Hypothalamus (tissue), 51 donors: ENCODE measurements at regions not wholly inside any gene's neighbourhood (a gene's known extent, or its start where the extent isn't known, plus 50 kb on each side); places are given as distances from the start of the nearest gene placed in this dataset.

Experiments
- DNase-seq, 51 donors: peaks; one replicate each; lab custom pipeline; 2025; lab: John Stamatoyannopoulos, UW

DNA sequence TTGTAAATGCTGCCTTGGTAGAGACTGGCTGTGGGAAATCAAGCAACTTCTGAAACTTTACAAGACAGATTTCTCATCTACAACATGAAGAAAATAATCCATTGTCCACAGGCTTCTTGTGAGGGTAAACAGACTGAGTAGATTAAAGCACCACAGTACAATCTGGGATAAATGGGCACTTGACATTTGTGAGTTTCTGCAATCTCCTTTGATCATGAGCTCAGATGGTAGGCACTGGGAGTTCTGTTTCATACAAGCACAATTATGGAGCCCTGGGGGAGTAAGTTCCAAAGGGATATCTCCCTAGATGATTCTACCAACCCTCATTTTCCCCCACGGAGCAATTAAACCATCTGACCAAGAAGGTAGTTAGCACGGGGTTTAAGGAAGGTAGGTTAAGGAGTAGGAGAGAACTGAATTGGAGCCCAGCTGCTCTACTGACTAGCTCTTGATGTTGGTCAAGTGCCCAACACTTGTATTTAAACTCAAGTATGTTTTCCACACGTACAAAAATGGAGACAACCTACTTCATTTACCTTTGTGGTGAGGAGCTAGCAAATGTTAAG is 479.5 kb upstream of the TNC start:
- DNase-seq = no peak

GRCh38 chr9:115598751-115599150 is 480.8 kb upstream of the TNC start:
- DNase-seq = no peak

DNA sequence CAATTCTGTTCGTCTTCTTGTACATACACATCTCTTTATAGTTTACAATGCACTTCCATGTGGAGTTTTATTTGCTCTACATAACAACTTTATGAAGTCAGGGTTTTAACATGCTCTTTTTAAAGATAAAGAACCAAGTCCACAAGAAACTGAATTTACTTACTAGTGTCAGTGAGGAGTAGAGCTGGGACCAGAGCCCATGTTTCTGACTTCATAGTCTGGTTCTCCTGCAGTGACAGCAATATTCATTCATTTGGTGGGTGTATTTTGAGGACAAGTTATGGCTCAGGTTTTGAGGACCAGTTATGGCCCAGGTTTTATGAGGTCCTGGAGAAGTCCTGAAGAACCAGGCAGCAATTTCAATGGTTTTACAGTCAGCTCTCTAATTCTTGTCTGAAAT is 481.9 kb upstream of the TNC start:
- DNase-seq = no peak

- no peak for DNase-seq
Measured at GRCh38 chr9:115601434-115601833, 483.5 kb upstream of the TNC start.

DNA sequence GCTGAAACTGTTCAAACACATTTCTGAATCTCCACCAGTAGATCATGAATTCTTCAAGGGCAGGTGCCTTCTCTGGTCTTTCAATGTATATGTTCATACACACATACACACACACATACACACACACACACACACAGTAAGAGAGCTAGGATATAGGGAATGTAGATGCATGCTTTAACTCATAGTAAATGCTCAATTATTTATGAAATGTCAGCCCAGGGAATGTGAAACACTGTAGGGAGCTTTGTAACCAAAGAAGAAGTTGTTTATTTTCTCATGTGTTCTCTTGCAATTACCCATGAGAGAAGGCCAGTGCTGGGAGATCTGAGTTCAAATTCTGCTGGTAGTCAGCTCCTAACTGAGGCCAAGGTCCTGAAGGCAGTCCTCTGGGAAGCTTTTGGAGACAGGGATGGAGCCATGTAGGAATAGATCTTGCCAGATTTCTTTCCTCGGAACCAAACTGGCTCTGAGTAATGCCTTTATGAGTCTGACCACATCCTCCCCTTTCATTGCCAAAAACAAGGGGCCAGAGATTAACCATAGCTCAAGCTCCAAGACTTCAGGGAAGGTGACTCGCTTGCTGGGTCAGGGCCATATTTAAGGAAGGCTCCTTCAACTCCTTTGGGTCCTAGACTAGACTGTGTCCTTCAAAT is 487.0 kb upstream of the TNC start:
- DNase-seq = no peak

- DNase-seq = no peak
Measured at GRCh38 chr9:115606838-115607237, 488.9 kb upstream of the TNC start.

- DNase-seq = no peak
Measured at GRCh38 chr9:115614326-115614999, 496.5 kb upstream of the TNC start.

DNA sequence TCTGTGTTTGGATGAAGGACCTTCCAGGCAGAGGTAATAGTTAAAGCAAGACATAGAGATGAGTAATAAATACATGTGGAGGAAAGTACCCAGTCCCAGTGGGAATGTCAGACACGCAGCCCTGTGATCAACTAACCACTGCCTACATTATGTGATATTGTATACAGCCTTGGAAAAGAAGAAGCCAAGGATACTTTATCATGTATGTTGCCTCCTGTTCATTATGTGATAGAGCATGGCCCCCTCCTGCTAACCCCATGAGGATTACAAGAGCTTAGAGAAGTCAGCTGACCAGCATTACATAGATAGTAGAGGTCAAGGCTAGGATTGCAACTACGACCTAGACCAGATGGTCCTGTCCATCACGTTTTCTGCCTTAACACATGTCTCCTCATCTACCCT is 497.0 kb upstream of the TNC start:
- DNase-seq = no peak

DNA sequence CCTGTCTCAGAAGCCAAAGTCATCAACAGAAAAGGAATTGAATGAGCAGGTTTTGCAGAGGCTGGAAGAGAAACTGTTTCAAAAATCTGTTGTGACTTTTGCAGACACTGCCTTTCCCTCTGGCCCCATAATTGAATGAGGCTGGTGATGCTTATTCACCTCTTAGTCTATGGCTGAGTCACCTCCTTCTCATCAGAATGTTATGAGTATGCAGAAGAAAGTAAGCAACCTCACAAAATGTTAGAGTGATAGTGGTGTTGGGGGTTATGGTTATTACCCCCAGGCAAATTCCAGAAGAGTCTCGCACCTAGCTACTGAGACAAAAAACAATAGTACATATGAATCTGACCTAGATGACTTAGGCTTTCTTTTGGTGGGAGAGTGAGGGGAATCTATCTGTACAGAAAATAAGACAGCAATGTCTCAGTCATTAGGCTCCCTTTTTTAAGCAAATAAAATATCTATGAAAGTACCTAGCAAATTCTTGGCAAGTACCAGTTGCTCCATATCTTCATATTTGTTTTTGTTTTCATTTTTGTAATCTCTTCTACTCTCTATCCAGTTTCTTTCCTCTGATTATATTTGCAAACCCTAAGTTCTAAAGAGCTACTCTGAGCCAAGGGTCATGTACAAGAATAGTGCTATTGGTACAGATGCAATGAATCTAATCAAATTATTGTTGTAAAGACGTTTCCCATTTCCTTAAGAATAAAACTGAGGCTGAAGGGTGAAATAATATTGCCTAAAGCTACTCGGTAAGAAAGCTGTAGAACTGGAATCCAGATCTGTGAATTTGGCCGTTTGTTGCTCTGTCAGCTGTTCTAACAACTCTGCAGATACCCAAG is 498.1 kb upstream of the TNC start:
- DNase-seq = no peak

DNA sequence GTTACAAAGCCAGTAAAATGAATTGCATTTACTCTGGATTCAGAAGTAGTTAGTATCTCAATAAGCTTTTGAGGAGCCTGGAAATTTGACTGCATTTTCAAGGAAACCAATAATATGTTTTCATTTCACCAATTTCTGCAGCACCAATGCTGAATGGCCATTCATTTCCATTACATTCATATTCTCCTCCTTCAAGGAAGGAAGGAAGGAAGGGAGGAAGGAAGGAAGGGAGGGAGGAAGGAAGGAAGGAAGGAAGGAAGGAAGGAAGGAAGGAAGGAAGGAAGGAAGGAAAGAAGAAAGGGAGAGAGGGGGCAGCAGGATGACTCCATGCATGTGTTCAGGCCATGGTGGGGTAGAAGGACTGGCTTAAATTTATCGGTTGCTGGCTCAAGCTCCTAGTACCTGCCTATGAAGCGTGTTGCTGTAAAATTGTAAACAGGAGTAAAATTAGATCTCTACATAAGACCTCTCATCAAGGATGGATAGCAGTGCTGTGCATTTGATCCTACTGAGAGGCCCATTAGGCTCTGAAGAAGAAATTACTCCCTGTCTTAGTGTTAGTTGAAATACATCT is 498.8 kb upstream of the TNC start:
- DNase-seq = no peak

DNA sequence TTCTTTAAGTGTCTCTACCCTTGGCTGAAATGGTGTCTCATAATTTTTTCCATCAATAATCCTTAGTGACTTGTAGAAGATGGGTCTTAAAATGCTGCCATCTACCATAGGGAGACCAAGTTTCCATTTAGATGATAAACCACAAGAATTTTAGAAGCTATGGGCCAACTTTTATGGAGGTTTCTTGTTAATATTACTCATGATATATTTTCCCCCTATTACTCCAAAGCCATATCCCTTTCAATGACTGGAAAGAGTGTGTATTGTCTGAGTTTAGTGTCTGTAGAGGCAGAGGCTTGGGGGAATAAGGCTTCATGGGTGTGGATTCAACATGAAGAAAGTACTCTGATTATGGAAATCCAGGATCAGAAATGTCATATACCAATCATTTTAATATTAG is 507.3 kb upstream of the TNC start:
- no peak for DNase-seq

DNA sequence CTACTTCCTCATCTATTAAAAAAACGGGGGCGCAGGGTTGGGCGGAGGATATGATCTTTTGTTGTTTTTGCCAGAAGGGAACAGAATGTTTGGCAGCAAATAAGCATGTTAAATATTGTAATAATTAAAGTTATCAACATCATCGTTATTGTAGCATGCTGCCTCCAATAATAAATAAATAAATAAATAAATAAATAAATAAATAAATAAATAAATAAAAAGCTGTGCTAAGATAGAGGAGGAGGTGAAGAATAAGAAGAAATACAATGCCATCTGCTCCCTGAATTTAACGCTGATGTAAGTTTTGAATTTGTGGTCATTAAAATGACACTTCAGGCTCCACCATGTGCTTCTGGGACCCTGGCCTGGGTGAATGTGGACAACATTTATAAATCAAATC is 508.0 kb upstream of the TNC start:
- no peak for DNase-seq

- DNase-seq = no peak
Measured at GRCh38 chr9:115627511-115627910, 509.6 kb upstream of the TNC start.

DNA sequence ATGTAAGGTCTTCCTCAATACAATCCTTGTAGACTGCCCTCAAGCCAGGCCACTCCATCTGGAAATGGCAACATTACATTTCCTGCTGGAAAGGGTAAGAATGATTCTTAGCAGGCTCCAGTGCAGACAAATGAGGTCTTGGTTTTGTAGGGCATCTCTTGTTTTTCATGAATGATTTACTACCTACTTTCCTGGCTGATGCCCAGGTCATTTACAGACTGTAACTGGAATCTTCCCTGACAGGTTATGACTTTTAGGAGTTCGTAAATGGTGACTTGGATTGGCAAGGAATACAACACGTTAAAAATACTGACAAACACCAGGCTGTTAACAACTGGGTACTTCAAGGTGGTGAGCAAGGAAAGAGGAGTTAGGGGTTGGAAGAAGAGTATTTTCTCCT is 510.5 kb upstream of the TNC start:
- no peak for DNase-seq

DNA sequence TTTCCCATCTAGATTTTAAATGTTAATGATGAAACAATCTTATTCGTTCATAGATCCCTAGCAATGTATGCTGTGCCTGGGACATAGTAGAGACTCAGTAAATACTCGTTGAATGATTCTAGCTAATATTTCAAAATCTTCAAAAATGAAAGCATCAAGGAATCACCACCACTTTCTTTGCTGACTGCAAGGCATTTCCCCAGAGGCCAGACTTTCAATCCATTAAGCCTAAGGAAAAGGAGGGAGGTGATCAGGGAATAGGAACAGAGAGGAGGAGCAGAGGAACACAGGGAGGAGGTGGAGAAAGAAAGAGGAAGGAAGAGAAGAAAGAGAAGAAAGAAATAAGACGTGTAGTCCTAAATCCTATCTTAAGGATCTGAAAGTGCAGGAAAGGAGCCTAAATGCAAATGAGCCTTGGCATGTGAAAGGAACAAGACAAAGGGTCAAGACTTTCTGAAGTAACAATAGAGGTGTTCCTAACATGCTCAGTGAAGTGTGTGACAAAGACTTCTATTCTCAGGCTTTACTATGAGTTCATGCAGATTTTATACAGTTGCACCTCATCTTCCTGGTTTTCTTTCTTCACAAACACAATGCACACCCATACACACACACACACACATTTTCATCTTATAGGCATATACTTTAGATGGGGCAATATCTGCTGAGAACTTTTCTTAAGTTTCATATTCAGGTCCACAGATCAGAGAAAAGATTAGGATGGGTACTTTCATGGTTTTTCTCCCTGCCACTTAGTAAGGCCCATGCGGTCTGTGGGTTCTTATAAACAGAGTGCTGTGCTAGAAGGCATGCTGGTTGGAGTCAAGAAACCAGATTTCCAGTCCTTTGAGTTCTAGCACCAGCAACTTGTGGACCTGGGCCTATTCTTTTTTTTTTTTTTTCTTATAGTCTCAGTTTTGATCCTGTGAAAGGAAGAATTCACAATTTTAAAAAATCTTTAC is 512.2 kb upstream of the TNC start:
- no peak for DNase-seq

- DNase-seq = no peak
Measured at GRCh38 chr9:115632391-115632790, 514.4 kb upstream of the TNC start.

DNA sequence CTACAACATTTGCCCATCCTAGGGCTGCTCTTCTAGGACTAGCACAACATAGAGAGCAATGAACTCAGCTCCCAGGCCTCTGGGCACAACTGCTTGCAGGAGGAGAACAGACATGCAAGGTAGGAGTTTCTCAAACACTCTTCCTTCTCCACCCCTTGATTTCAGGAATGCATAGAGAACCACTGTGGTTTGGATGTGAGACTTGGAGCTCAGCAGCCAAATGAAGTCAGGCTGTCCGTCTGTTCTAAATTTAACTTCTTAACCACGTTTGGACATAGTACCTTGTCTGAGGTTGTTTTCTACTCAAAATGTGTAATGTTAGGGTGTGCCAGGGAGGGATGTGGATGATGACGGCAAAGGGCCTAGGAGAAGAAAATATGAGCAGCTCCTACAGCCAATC is 515.1 kb upstream of the TNC start:
- no peak for DNase-seq

GRCh38 chr9:115635680-115636383 is 517.8 kb upstream of the PAPPA start:
- DNase-seq = no peak

GRCh38 chr9:115636596-115636995 is 517.0 kb upstream of the PAPPA start:
- no peak for DNase-seq
